Gastroesophageal sphincter (tissue), 4 donors: ENCODE measurements at regions not wholly inside any gene's neighbourhood (a gene's known extent, or its start where the extent isn't known, plus 50 kb on each side); places are given as distances from the start of the nearest gene placed in this dataset.
"Not testable (repeated sequence)": the region's sequence is repeated elsewhere in the genome, so short reads cannot be mapped to it uniquely, and the experiment has no call there.

ENCODE experiments used
- ATAC-seq: fragments of 150-250 bp; one replicate; pipeline ENCODE4 v1.9.1; 2016; ENCODE audit warnings: mild to moderate bottlenecking, moderate library complexity
- H3K27ac ChIP-seq, 4 donors: fragments of 200-600 bp; sonication (generic) in 3 of 4; 1 replicate in 3 of 4; 2 replicates in 1 of 4; pipeline ENCODE4 v1.5.1; 2016 to 2019
- H3K27me3 ChIP-seq: fragments of 200-600 bp; sonication (generic); one replicate; pipeline ENCODE4 v1.5.1; 2019
- H3K36me3 ChIP-seq, 2 donors: fragments of 200-600 bp; sonication (generic); one replicate each; pipeline ENCODE4 v1.5.1; 2019; ENCODE audit warnings: control low read depth in 1 of 2
- H3K4me1 ChIP-seq, 3 donors: fragments of 200-600 bp; sonication (generic); 1 replicate in 2 of 3; 2 replicates in 1 of 3; pipeline ENCODE4 v1.5.1; 2016 to 2019; ENCODE audit warnings: control low read depth in 2 of 3
- H3K4me3 ChIP-seq, 2 donors: fragments of 200-600 bp; sonication (generic); one replicate each; pipeline ENCODE4 v1.5.1; 2019; ENCODE audit warnings: mild to moderate bottlenecking in 1 of 2, moderate library complexity in 1 of 2
- H3K9me3 ChIP-seq, 3 donors: fragments of 200-600 bp; sonication (generic); one replicate each; pipeline ENCODE4 v1.5.1; 2017 to 2019; ENCODE audit warnings: control low read depth in 2 of 3
- EP300 ChIP-seq: sonication (generic); formaldehyde crosslinking; IDR thresholded peaks from one replicate; pipeline ENCODE4 v1.6.1; 2017; ENCODE audit warnings: antibody characterized with exemption, mild to moderate bottlenecking
- POLR2A ChIP-seq, 2 donors: fragments of 450-650 bp; IDR thresholded peaks; one replicate each; pipeline ENCODE4 v1.6.1; 2017; ENCODE audit warnings: antibody characterized with exemption in 2 of 2, mild to moderate bottlenecking in 2 of 2, moderate library complexity in 1 of 2
- POLR2AphosphoS5 ChIP-seq: sonication (generic); formaldehyde crosslinking; IDR thresholded peaks from one replicate; pipeline ENCODE4 v1.6.1; 2017; ENCODE audit warnings: antibody characterized with exemption
- WGBS, 2 donors: methylation state at CpG; one replicate each; pipeline ENCODE4 v1.1.5; 2018; ENCODE audit warnings: low coverage in 1 of 2; 5-methylcytosine and 5-hydroxymethylcytosine counted together
- TF ChIP-seq, protein P1 (sequence below), 4 experiments: fragments of 200-600 bp in 2 of 4; fragments of 450-650 bp in 2 of 4; sonication (generic) in 1 of 4; IDR thresholded peaks; one replicate each; pipeline ENCODE4 v1.5.1; 2017 to 2019; ENCODE audit warnings: antibody characterized with exemption in 4 of 4, mild to moderate bottlenecking in 2 of 4, moderate library complexity in 2 of 4

DNA sequence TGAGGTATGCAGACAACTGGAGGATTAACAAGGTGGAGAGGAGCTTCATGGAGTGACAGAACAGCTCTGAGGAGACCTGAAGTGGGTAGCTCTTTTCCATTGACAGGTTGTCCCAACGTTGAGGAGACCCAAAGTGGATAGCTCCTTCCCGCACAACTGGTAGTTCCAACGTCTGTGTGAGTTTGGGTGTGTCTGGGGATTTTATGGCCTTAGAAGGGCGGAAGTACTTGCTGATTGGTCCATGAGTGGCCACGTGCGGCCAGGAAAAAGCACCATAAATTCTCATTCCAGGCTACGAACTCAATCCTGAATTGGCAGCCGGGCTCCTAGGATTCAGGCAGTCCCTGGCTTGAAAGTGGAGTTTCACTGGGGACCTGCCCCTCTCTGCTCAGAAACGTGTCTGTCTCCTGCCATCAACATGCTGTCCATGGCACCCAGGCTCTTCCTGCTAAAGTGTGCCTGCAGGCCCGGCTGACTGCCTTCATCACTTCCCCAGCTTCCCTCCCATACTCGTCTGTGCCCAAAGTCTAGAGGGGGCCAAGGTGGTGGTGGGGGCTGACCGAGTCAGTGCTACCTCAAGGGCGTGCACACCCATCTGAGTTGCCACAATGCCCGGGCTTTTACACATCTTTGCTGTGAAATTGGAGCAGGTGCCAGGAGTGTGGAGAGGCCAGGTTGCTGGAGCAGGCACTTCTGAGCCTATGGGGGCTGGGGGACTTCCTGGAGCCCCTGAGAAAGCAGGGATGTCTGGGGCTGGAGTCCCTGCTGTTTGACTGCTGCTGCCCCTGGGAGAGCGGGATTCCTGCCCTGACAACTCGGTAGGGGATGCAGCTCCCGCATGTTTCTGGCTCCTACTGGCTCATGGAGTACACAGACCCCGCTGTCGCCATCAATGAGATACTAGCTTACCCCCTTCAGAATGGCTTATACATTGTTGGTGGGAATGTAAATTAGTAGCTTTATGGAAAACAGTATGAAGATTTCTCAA is 2034.6 kb upstream of the ACO1 start:
- ATAC-seq: no peak
- no peaks in the 10 kb centered on the region for H3K36me3 ChIP-seq
- H3K27me3 ChIP-seq: no peaks in the 10 kb centered on the region
- H3K4me3 ChIP-seq: no peak overlapping the region
- no peak overlapping the region for H3K27ac ChIP-seq
- WGBS, 2 donors: 74 to 90% methylated on average over 5 to 7 of the region's 19 CpGs
- H3K9me3 ChIP-seq: peaks cover 0 to 5% (median 0%) of the 10 kb centered on the region in 3 donors
- TF ChIP-seq POLR2A (IDR thresholded peaks at IDR 0.05): no peak
- TF ChIP-seq EP300: no peak
- no peaks in the 10 kb centered on the region for H3K4me1 ChIP-seq

DNA sequence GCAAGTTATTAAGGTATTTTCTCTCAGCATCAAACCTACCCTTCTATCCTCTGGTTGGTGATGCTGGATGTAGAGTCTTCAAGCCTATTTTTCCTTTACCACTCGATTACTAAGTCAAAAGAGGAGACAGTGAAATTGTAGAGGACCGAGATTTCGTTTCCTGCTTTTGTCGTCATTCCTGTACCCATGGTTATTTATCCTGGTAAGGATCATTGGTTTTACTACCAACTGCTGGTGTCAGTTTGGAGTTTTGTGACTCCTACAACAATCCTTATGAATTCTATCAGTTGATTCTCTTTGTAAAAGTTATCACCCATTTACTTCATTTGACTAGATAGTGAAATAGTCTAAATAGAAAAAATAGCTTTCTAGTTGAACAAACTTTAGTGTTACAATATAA is 2028.2 kb upstream of the ACO1 start:
- TF ChIP-seq, protein P1, sequence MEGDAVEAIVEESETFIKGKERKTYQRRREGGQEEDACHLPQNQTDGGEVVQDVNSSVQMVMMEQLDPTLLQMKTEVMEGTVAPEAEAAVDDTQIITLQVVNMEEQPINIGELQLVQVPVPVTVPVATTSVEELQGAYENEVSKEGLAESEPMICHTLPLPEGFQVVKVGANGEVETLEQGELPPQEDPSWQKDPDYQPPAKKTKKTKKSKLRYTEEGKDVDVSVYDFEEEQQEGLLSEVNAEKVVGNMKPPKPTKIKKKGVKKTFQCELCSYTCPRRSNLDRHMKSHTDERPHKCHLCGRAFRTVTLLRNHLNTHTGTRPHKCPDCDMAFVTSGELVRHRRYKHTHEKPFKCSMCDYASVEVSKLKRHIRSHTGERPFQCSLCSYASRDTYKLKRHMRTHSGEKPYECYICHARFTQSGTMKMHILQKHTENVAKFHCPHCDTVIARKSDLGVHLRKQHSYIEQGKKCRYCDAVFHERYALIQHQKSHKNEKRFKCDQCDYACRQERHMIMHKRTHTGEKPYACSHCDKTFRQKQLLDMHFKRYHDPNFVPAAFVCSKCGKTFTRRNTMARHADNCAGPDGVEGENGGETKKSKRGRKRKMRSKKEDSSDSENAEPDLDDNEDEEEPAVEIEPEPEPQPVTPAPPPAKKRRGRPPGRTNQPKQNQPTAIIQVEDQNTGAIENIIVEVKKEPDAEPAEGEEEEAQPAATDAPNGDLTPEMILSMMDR (IDR thresholded peaks at IDR 0.05): no peak
- TF ChIP-seq POLR2A (IDR thresholded peaks at IDR 0.05) (no peak), POLR2AphosphoS5 (no peak), EP300 (no peak)
- 90 to 94% methylated on average over 4 of the region's 4 CpGs for WGBS, 2 donors
- ATAC-seq: no peak
- H3K36me3 ChIP-seq: no peaks in the 10 kb centered on the region
- H3K4me3 ChIP-seq: no peak overlapping the region
- H3K4me1 ChIP-seq: no peaks in the 10 kb centered on the region
- no peak overlapping the region for H3K27ac ChIP-seq
- no peaks in the 10 kb centered on the region for H3K9me3 ChIP-seq
- no peaks in the 10 kb centered on the region for H3K27me3 ChIP-seq

DNA sequence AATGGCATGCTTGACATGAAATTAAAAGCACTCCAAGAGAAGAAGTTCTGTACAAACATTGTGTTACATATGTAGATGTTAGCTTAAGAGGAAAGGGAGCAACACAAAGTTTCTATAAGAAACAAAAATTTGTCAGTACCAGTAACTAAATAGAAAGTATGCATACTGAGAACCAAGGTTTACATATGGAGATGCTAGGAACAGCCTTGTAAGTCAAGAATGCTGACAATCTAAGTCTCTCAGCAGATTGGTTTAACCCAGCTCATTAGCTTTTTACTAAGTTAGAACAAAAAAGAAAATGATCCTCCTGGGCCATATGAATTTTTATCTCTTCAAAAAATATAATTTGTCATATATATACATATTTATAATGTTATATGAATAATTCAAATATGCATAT is 2022.1 kb upstream of the ACO1 start:
- Histone ChIP-seq H3K27ac (no peak overlapping the region), H3K36me3 (no peaks in the 10 kb centered on the region), H3K27me3 (no peaks in the 10 kb centered on the region), H3K9me3 (no peaks in the 10 kb centered on the region), H3K4me1 (no peaks in the 10 kb centered on the region), H3K4me3 (no peak overlapping the region)
- TF ChIP-seq EP300 (no peak), POLR2A (IDR thresholded peaks at IDR 0.05) (no peak), POLR2AphosphoS5 (no peak)
- TF ChIP-seq, protein P1 (IDR thresholded peaks at IDR 0.05): no peak
- no peak for ATAC-seq

DNA sequence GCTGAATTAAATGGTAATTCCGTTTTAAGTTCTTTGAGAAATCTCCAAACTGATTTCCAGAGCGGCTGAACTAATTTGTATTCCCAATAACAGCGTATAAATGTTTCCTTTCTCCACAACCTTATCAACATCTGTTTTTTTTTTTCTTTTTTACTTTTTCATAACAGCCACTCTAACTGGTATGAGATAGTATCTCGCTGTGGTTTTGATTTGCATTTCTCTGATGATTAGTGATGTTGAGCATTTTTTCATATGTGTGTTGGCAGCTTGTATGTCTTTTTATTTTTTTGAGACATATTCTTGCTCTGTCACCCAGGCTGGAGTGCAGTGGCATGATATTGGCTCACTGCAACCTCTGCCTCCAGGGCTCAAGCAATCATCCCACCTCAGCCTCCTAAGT is 2018.3 kb upstream of the ACO1 start:
- H3K27me3 ChIP-seq, H3K27ac ChIP-seq, H3K36me3 ChIP-seq, H3K4me3 ChIP-seq, H3K4me1 ChIP-seq, H3K9me3 ChIP-seq, ATAC-seq: not testable (repeated sequence)
- WGBS, 2 donors: 72 to 97% methylated on average over 4 of the region's 4 CpGs

DNA sequence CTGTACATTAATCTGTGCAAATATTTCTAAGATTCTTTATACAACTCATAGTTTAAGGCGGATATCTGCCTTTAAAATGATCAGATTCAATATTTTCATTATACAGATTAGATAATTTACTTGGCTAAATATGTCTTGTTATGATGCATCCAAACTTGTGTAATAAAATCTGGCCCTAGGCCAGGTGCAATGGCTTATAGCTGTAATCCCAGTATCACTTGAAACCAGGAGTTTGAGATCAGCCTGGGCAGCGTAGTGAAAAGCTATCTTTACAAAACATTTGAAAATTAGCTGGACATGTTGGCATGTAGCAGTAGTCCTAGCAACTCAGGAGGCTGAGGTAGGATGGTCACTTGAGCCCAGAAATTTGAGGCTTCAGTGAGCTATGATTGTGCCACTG is 2002.2 kb upstream of the ACO1 start:
- 47 to 53% methylated on average over 2 of the region's 2 CpGs for WGBS, 2 donors
- no peak overlapping the region for H3K4me3 ChIP-seq
- H3K36me3 ChIP-seq: no peaks in the 10 kb centered on the region
- no peaks in the 10 kb centered on the region for H3K4me1 ChIP-seq
- H3K27me3 ChIP-seq: no peaks in the 10 kb centered on the region
- TF ChIP-seq EP300 (no peak), POLR2A (IDR thresholded peaks at IDR 0.05) (no peak), POLR2AphosphoS5 (no peak)
- TF ChIP-seq, protein P1 (IDR thresholded peaks at IDR 0.05): no peak
- H3K27ac ChIP-seq: no peak overlapping the region
- ATAC-seq: no peak
- no peaks in the 10 kb centered on the region for H3K9me3 ChIP-seq

DNA sequence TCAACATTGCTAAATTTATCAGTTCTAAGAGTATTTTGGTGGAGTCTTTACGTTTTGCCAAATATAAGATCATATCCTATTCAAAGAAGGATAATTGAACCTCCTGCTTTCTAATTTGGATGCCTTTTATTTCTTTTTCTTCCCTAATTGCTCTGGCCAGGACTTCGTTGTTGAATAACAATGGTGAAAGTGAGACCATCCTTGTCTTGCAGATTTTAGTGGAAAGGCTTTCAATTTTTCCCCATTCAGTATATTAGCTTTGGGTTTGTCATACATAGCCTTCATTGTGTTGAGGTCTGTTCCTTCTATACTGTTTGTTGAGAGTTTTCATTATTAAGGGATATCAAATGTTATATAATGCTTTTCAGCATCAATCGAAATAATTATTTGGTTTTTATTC is 1974.2 kb upstream of the ACO1 start:
- WGBS, 2 donors: 80 to 89% methylated on average over 3 of the region's 3 CpGs
- no peaks in the 10 kb centered on the region for H3K27me3 ChIP-seq
- no peaks in the 10 kb centered on the region for H3K4me1 ChIP-seq
- ATAC-seq: no peak
- H3K36me3 ChIP-seq: no peaks in the 10 kb centered on the region
- H3K27ac ChIP-seq: no peak overlapping the region
- H3K9me3 ChIP-seq: peaks cover 0 to 26% (median 0%) of the 10 kb centered on the region in 3 donors
- no peak overlapping the region for H3K4me3 ChIP-seq
- TF ChIP-seq, protein P1 (IDR thresholded peaks at IDR 0.05): no peak
- TF ChIP-seq EP300: no peak
- TF ChIP-seq POLR2AphosphoS5: no peak
- no peak for TF ChIP-seq POLR2A (IDR thresholded peaks at IDR 0.05)
